H1 (cell line): ENCODE measurements at regions not wholly inside any gene's neighbourhood (a gene's known extent, or its start where the extent isn't known, plus 50 kb on each side); places are given as distances from the start of the nearest gene placed in this dataset.

Source experiments
- CTCF ChIA-PET: fragments of 300-600 bp; sonication (Branson Sonifier 250); formaldehyde crosslinking; loops from one replicate; lab custom pipeline; 2021; ENCODE audit not compliant: partially characterized antibody; lab: Charles Lee
- POLR2A ChIA-PET: fragments of 300-600 bp; sonication (Branson Sonifier 250); formaldehyde crosslinking; loops from one replicate; lab custom pipeline; 2021; ENCODE audit warnings: inconsistent platforms; ENCODE audit not compliant: partially characterized antibody; lab: Charles Lee
- DNase-seq, 2 experiments: peaks; one replicate each; pipeline versions ENCODE4 v3.0.0 to v3.0.0-alpha.2; 2010 to 2022; ENCODE audit warnings: low spot score in 2 of 2, low read depth in 1 of 2, mixed read lengths in 1 of 2
- FAIRE-seq: peaks from 2 replicates; lab custom pipeline; 2011; peaks lifted over from hg19 to GRCh38; lab: Jason Lieb, UNC
- H2AFZ ChIP-seq: 2 replicates; pipeline ENCODE4 v1.8.1; 2012; ENCODE audit warnings: low read length, inconsistent platforms
- H2AK5ac ChIP-seq: 2 replicates; pipeline ENCODE4 v1.6.1; 2013; ENCODE audit warnings: low read depth, low read length
- H2BK120ac ChIP-seq: replicated peaks from 2 replicates; pipeline ENCODE3; 2013; ENCODE audit warnings: low read depth, low read length, inconsistent platforms
- H2BK12ac ChIP-seq: 2 replicates; pipeline ENCODE4 v1.6.1; 2013; ENCODE audit warnings: low read depth, low read length
- H2BK15ac ChIP-seq: 2 replicates; pipeline ENCODE4 v1.6.1; 2013; ENCODE audit warnings: low read length
- H2BK20ac ChIP-seq: 2 replicates; pipeline ENCODE4 v1.6.1; 2013; ENCODE audit warnings: low read length
- H2BK5ac ChIP-seq: 2 replicates; pipeline ENCODE4 v1.6.1; 2013; ENCODE audit warnings: low read depth, low read length
- H3K14ac ChIP-seq: 2 replicates; pipeline ENCODE4 v1.6.1; 2013; ENCODE audit warnings: inconsistent platforms; ENCODE audit not compliant: insufficient read length
- H3K18ac ChIP-seq: 2 replicates; pipeline ENCODE4 v1.6.1; 2013; ENCODE audit warnings: low read length; ENCODE audit errors: extremely low read depth
- H3K23ac ChIP-seq: 2 replicates; pipeline ENCODE4 v1.6.1; 2013; ENCODE audit warnings: inconsistent platforms; ENCODE audit not compliant: insufficient read length
- H3K23me2 ChIP-seq: 2 replicates; pipeline ENCODE4 v1.6.1; 2013; ENCODE audit warnings: low read depth, low read length
- H3K27ac ChIP-seq: 2 replicates; pipeline ENCODE4 v1.6.1; 2011; ENCODE audit warnings: low read depth, low read length, inconsistent platforms
- H3K27me3 ChIP-seq, 4 experiments: replicated peaks in 1 of 4; 1 replicate in 1 of 4; 2 replicates in 3 of 4; pipeline versions ENCODE4 v1.6.1 to v1.8.1; 2011 to 2013; ENCODE audit warnings: low read length in 3 of 4, mild to moderate bottlenecking in 3 of 4, inconsistent platforms in 2 of 4, mixed read lengths in 2 of 4, moderate library complexity in 1 of 4; ENCODE audit not compliant: control insufficient read depth in 3 of 4, insufficient read depth in 3 of 4; ENCODE audit errors: extremely low read depth in 1 of 4
- H3K36me3 ChIP-seq, 4 experiments: 2 replicates each; pipeline versions ENCODE4 v1.6.1 to v1.8.1; 2011 to 2013; ENCODE audit warnings: mild to moderate bottlenecking in 4 of 4, low read length in 3 of 4, moderate library complexity in 2 of 4, control low read depth in 1 of 4, inconsistent platforms in 1 of 4; ENCODE audit not compliant: insufficient read depth in 4 of 4, control insufficient read depth in 2 of 4
- H3K4ac ChIP-seq: replicated peaks from 2 replicates; pipeline ENCODE3; 2013; ENCODE audit warnings: low read length, low read depth, mixed read lengths, inconsistent platforms; ENCODE audit not compliant: insufficient read length
- H3K4me1 ChIP-seq, 4 experiments: replicated peaks in 1 of 4; 1 replicate in 1 of 4; 2 replicates in 3 of 4; pipeline versions ENCODE4 v1.6.1 to v1.8.1; 2011 to 2013; ENCODE audit warnings: low read length in 3 of 4, inconsistent platforms in 2 of 4, mixed read lengths in 1 of 4; ENCODE audit not compliant: insufficient read depth in 4 of 4, control insufficient read depth in 3 of 4
- H3K4me2 ChIP-seq, 2 experiments: 2 replicates each; pipeline versions ENCODE4 v1.6.1 to v1.8.1; 2011 to 2013; ENCODE audit warnings: low read depth in 2 of 2, low read length in 2 of 2, control low read depth in 1 of 2, inconsistent platforms in 1 of 2, mild to moderate bottlenecking in 1 of 2; ENCODE audit not compliant: insufficient read depth in 1 of 2
- H3K4me3 ChIP-seq, 4 experiments: fragments of 200-600, 300-600 bp in 1 of 4; sonication (generic), shearing (Covaris generic), sonication (Bioruptor Twin) in 1 of 4; 2 replicates each; pipeline versions ENCODE4 v1.5.1 to v1.8.1; 2011 to 2016; ENCODE audit warnings: low read length in 4 of 4, low read depth in 3 of 4, control low read depth in 2 of 4, inconsistent platforms in 2 of 4, mild to moderate bottlenecking in 2 of 4, mixed read lengths in 1 of 4, moderate library complexity in 1 of 4; ENCODE audit not compliant: insufficient read depth in 2 of 4; ENCODE audit errors: extremely low read depth in 1 of 4
- H3K56ac ChIP-seq: replicated peaks from 2 replicates; pipeline ENCODE3; 2013; ENCODE audit warnings: low read depth, mild to moderate bottlenecking, mixed read lengths, low read length, inconsistent platforms; ENCODE audit not compliant: insufficient read length
- H3K79me1 ChIP-seq: 2 replicates; pipeline ENCODE4 v1.6.1; 2013; ENCODE audit warnings: low read depth, low read length, control low read depth
- H3K79me2 ChIP-seq, 2 experiments: 2 replicates each; pipeline versions ENCODE4 v1.6.1 to v1.8.1; 2012 to 2013; ENCODE audit warnings: low read length in 2 of 2, mild to moderate bottlenecking in 2 of 2, inconsistent platforms in 1 of 2; ENCODE audit not compliant: insufficient read depth in 2 of 2, control insufficient read depth in 1 of 2
- H3K9ac ChIP-seq, 4 experiments: replicated peaks in 1 of 4; 1 replicate in 1 of 4; 2 replicates in 3 of 4; pipeline versions ENCODE4 v1.6.1 to v1.8.1; 2011 to 2013; ENCODE audit warnings: low read depth in 3 of 4, low read length in 3 of 4, control low read depth in 2 of 4, mild to moderate bottlenecking in 2 of 4, moderate library complexity in 2 of 4, inconsistent platforms in 1 of 4; ENCODE audit errors: extremely low read depth in 1 of 4
- H3K9me3 ChIP-seq, 2 experiments: 2 replicates each; pipeline versions ENCODE4 v1.6.1 to v1.8.1; 2012 to 2013; ENCODE audit warnings: mild to moderate bottlenecking in 2 of 2, moderate library complexity in 2 of 2, control low read depth in 1 of 2, inconsistent platforms in 1 of 2, low read depth in 1 of 2, low read length in 1 of 2, mixed read lengths in 1 of 2; ENCODE audit not compliant: insufficient read depth in 2 of 2
- H4K20me1 ChIP-seq, 2 experiments: replicated peaks in 1 of 2; 2 replicates each; pipeline versions ENCODE3 to v1.8.1; 2011 to 2013; ENCODE audit warnings: inconsistent platforms in 2 of 2, low read length in 2 of 2, mild to moderate bottlenecking in 1 of 2; ENCODE audit not compliant: insufficient read depth in 2 of 2, control insufficient read depth in 1 of 2
- H4K5ac ChIP-seq: 2 replicates; pipeline ENCODE4 v1.6.1; 2013; ENCODE audit warnings: low read length, low read depth, mixed read lengths, inconsistent platforms; ENCODE audit not compliant: insufficient read length
- H4K8ac ChIP-seq: 2 replicates; pipeline ENCODE4 v1.8.0; 2013; ENCODE audit warnings: mild to moderate bottlenecking, moderate library complexity, low read length, inconsistent platforms; ENCODE audit not compliant: insufficient read depth; ENCODE audit errors: extremely low read depth
- H4K91ac ChIP-seq: replicated peaks from 2 replicates; pipeline ENCODE3; 2013; ENCODE audit warnings: low read length, mixed read lengths, inconsistent platforms; ENCODE audit not compliant: insufficient read length
- CREB1 ChIP-seq: IDR thresholded peaks from 2 replicates; pipeline ENCODE4 v1.6.1; 2012; ENCODE audit warnings: inconsistent platforms
- GTF2F1 ChIP-seq: IDR thresholded peaks from 2 replicates; pipeline ENCODE4 v1.6.1; 2012; ENCODE audit warnings: low read depth, low read length, improper control_type of control experiment, borderline replicate concordance
- MAX ChIP-seq: IDR thresholded peaks from 2 replicates; pipeline ENCODE4 v1.6.1; 2012; ENCODE audit warnings: inconsistent platforms
- NANOG ChIP-seq: IDR thresholded peaks from 2 replicates; pipeline ENCODE4 v1.6.1; 2011; ENCODE audit warnings: low read length, low read depth, mild to moderate bottlenecking, inconsistent platforms; ENCODE audit not compliant: insufficient read depth, poor library complexity, severe bottlenecking
- RBBP5 ChIP-seq: IDR thresholded peaks from 2 replicates; pipeline ENCODE4 v1.7.1; 2012; ENCODE audit warnings: low read depth, mild to moderate bottlenecking, inconsistent platforms, low read length, moderate library complexity, borderline replicate concordance
- SP2 ChIP-seq: IDR thresholded peaks from 2 replicates; pipeline ENCODE4 v1.6.1; 2012; ENCODE audit warnings: mild to moderate bottlenecking, low read length, inconsistent platforms
- YY1 ChIP-seq: IDR thresholded peaks from 2 replicates; pipeline ENCODE4 v1.6.1; 2011; ENCODE audit warnings: low read depth, mild to moderate bottlenecking, low read length
- WGBS, 2 experiments: shearing (Covaris generic) in 1 of 2; methylation state at CpG; one replicate each; pipeline versions ENCODE4 v1.1.6 to v1.1.7; 2013 to 2015; ENCODE audit warnings: low lambda C conversion rate in 2 of 2, mixed read lengths in 2 of 2, inconsistent platforms in 1 of 2, low coverage in 1 of 2, missing lambda C conversion rate in 1 of 2; ENCODE audit not compliant: insufficient replicate concordance in 2 of 2, insufficient coverage in 1 of 2, insufficient read length in 1 of 2; ENCODE audit errors: extremely low coverage in 1 of 2, missing lambda C conversion rate in 1 of 2; 5-methylcytosine and 5-hydroxymethylcytosine counted together

DNA sequence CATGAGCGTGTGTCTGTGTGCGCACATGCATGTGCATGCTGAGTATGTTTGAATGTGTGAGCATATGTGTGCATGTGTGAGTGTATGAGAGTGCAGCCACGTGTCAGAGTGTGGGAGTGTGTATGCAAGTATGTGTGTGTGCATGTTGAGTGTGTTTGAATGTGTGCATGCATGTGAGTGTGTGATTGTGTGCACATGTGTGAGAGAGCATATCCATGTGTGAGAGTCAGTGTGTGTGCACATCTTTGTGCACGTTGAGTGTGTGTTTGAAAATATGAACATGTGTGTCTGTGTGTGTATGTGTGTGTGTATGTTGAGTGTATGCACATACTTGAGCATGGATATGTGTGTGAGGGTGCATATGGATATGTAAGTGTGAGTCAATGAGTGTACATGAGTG, 730.8 kb downstream of the VRK1 start:
- Histone ChIP-seq H4K5ac (no peak overlapping the region), H3K79me2 (no peaks in the 10 kb centered on the region), H3K9me3 (no peaks in the 10 kb centered on the region), H3K4me2 (no peak overlapping the region), H4K20me1 (no peaks in the 10 kb centered on the region), H2AFZ (no peak overlapping the region), H4K8ac (no peak overlapping the region; the same call in 1 of the 2 replicates), H3K79me1 (no peaks in the 10 kb centered on the region), H3K9ac (no peak overlapping the region), H2BK15ac (no peak overlapping the region), H3K4me1 (no peaks in the 10 kb centered on the region), H3K23ac (no peak overlapping the region), H3K14ac (no peak overlapping the region), H3K4me3 (no peak overlapping the region), H2BK12ac (peak overlapping the region; percentile 82; the same call in 1 of the 2 replicates), H3K18ac (no peak overlapping the region), H3K4ac (peak overlapping the region; percentile 74), H2BK5ac (peak overlapping the region; percentile 6; the same call in 1 of the 2 replicates), H3K27me3 (no peaks in the 10 kb centered on the region), H4K91ac (no peak overlapping the region), H3K56ac (no peak overlapping the region), H2BK120ac (no peak overlapping the region), H2BK20ac (no peak overlapping the region), H2AK5ac (peak overlapping the region; percentile 26; the same call in 1 of the 2 replicates), H3K23me2 (peaks cover 2% of the 10 kb centered on the region), H3K36me3 (no peaks in the 10 kb centered on the region; a peak in 1 of 8 replicates), H3K27ac (no peak overlapping the region)
- ChIA-PET CTCF (interaction anchor here (1.0 kb wide), 1 partner anchor 57 kb away, joined by 3 read pairs; no protein-coding TSS in a partner anchor), POLR2A (no interaction called here)
- no peak for FAIRE-seq
- TF ChIP-seq YY1 (no peak), MAX (no peak), SP2 (no peak), GTF2F1 (no peak), CREB1 (no peak), NANOG (no peak), RBBP5 (no peak)
- no peak for DNase-seq
- WGBS, 2 experiments, result 85% methylated on average over 4 of the region's 4 CpGs; no CpG with 5 or more reads in 1 of the 2 experiments
